Stimulated activated effector memory CD8-positive, alpha-beta T cell treated with anti-CD3 and anti-CD28 coated beads, Interleukin-12 subunit alpha, Interleukin-12 subunit beta, amount 100 ng/mL, for 72 hours (primary cell): ENCODE measurements at regions not wholly inside any gene's neighbourhood (a gene's known extent, or its start where the extent isn't known, plus 50 kb on each side); places are given as distances from the start of the nearest gene placed in this dataset.

Experiments used
- ATAC-seq: fragments of 150-1000 bp; cut with Tn5 transposase; 2 replicates; pipeline ENCODE4 v1.10.0; 2021
- DNase-seq, 2 donors: peaks; one replicate each; pipeline ENCODE4 v3.0.0; 2021 to 2022; ENCODE audit warnings: low spot score in 2 of 2
- H3K27ac Mint-ChIP-seq: one replicate; pipeline ENCODE4 v1.8.0; 2022; ENCODE audit warnings: mild to moderate bottlenecking, mixed read lengths
- H3K36me3 Mint-ChIP-seq: one replicate; pipeline ENCODE4 v1.8.0; 2022; ENCODE audit warnings: mild to moderate bottlenecking, mixed read lengths
- H3K4me1 Mint-ChIP-seq: one replicate; pipeline ENCODE4 v1.8.0; 2022; ENCODE audit warnings: mixed read lengths
- H3K4me3 Mint-ChIP-seq: one replicate; pipeline ENCODE4 v1.8.0; 2022; ENCODE audit warnings: mild to moderate bottlenecking, mixed read lengths
- H3K9me3 Mint-ChIP-seq: one replicate; pipeline ENCODE4 v1.8.0; 2022; ENCODE audit warnings: mixed read lengths

- Mint-ChIP-seq H3K27ac (no peak overlapping the region), H3K9me3 (peaks cover 10% of the 10 kb centered on the region), H3K36me3 (no peaks in the 10 kb centered on the region), H3K4me1 (no peaks in the 10 kb centered on the region), H3K4me3 (no peak overlapping the region)
- no peak for ATAC-seq
- no peak for DNase-seq
Observed at GRCh38 chr7:125773113-125773785, 843.6 kb upstream of the POT1 start.

GRCh38 chr7:125747966-125748365, 818.3 kb upstream of the POT1 start:
- no peaks in the 10 kb centered on the region for H3K4me1 Mint-ChIP-seq
- no peak overlapping the region for H3K27ac Mint-ChIP-seq
- ATAC-seq: no peak
- no peak for DNase-seq
- no peak overlapping the region for H3K4me3 Mint-ChIP-seq
- no peaks in the 10 kb centered on the region for H3K36me3 Mint-ChIP-seq
- peaks cover 16% of the 10 kb centered on the region for H3K9me3 Mint-ChIP-seq

- DNase-seq (no peak), ATAC-seq (no peak)
- Mint-ChIP-seq H3K27ac (no peak overlapping the region), H3K9me3 (peaks cover 22% of the 10 kb centered on the region), H3K4me3 (no peak overlapping the region), H3K36me3 (no peaks in the 10 kb centered on the region), H3K4me1 (no peaks in the 10 kb centered on the region)
Observed at GRCh38 chr7:125746510-125746909, 816.9 kb upstream of the POT1 start.

- peaks cover 10% of the 10 kb centered on the region for H3K9me3 Mint-ChIP-seq
- ATAC-seq: no peak
Observed at GRCh38 chr7:125727215-125727614, 797.6 kb upstream of the POT1 start.

GRCh38 chr7:125695626-125696025, 766.0 kb upstream of the POT1 start:
- H3K4me3 Mint-ChIP-seq: no peak overlapping the region
- H3K36me3 Mint-ChIP-seq: no peaks in the 10 kb centered on the region
- H3K4me1 Mint-ChIP-seq: no peaks in the 10 kb centered on the region
- no peak for ATAC-seq
- no peak overlapping the region for H3K27ac Mint-ChIP-seq
- no peak for DNase-seq
- peaks cover 9% of the 10 kb centered on the region for H3K9me3 Mint-ChIP-seq

More at GRCh38 chr7:125727215-125727614, 797.6 kb upstream of the POT1 start:
- Mint-ChIP-seq H3K4me1 (no peaks in the 10 kb centered on the region), H3K27ac (no peak overlapping the region), H3K4me3 (no peak overlapping the region), H3K36me3 (no peaks in the 10 kb centered on the region)
- DNase-seq: no peak

- Mint-ChIP-seq H3K27ac (no peak overlapping the region), H3K9me3 (peaks cover 17% of the 10 kb centered on the region), H3K4me3 (no peak overlapping the region), H3K4me1 (no peaks in the 10 kb centered on the region), H3K36me3 (no peaks in the 10 kb centered on the region)
- DNase-seq (no peak), ATAC-seq (no peak)
Observed at GRCh38 chr7:125683156-125683555, 753.5 kb upstream of the POT1 start.

- H3K9me3 Mint-ChIP-seq: peaks cover 18% of the 10 kb centered on the region
- no peak overlapping the region for H3K4me3 Mint-ChIP-seq
- H3K4me1 Mint-ChIP-seq: no peaks in the 10 kb centered on the region
- ATAC-seq (no peak), DNase-seq (no peak)
- no peak overlapping the region for H3K27ac Mint-ChIP-seq
- H3K36me3 Mint-ChIP-seq: no peaks in the 10 kb centered on the region
Observed at GRCh38 chr7:125681508-125681907, 751.9 kb upstream of the POT1 start.

- H3K9me3 Mint-ChIP-seq: peaks cover 15% of the 10 kb centered on the region
- no peak for DNase-seq
- no peaks in the 10 kb centered on the region for H3K4me1 Mint-ChIP-seq
- no peak overlapping the region for H3K27ac Mint-ChIP-seq
- H3K36me3 Mint-ChIP-seq: no peaks in the 10 kb centered on the region
- no peak for ATAC-seq
- no peak overlapping the region for H3K4me3 Mint-ChIP-seq
Observed at GRCh38 chr7:125678771-125679170, 749.1 kb upstream of the POT1 start.

GRCh38 chr7:125675640-125676039, 746.0 kb upstream of the POT1 start:
- no peaks in the 10 kb centered on the region for H3K36me3 Mint-ChIP-seq
- DNase-seq (no peak), ATAC-seq (no peak)
- H3K9me3 Mint-ChIP-seq: peaks cover 4% of the 10 kb centered on the region
- H3K4me1 Mint-ChIP-seq: no peaks in the 10 kb centered on the region
- no peak overlapping the region for H3K27ac Mint-ChIP-seq
- no peak overlapping the region for H3K4me3 Mint-ChIP-seq

GRCh38 chr7:125675169-125675568, 745.5 kb upstream of the POT1 start:
- Mint-ChIP-seq H3K27ac (no peak overlapping the region), H3K4me1 (no peaks in the 10 kb centered on the region), H3K4me3 (no peak overlapping the region), H3K9me3 (peaks cover 4% of the 10 kb centered on the region), H3K36me3 (no peaks in the 10 kb centered on the region)
- DNase-seq (no peak), ATAC-seq (no peak)

- no peak overlapping the region for H3K27ac Mint-ChIP-seq
Observed at GRCh38 chr7:125670926-125671572, 741.4 kb upstream of the POT1 start.

GRCh38 chr7:125668321-125668993, 738.8 kb upstream of the POT1 start:
- no peak overlapping the region for H3K4me3 Mint-ChIP-seq
- H3K36me3 Mint-ChIP-seq: no peaks in the 10 kb centered on the region
- ATAC-seq: no peak
- peaks cover 13% of the 10 kb centered on the region for H3K9me3 Mint-ChIP-seq
- H3K27ac Mint-ChIP-seq: no peak overlapping the region
- DNase-seq: no peak
- no peaks in the 10 kb centered on the region for H3K4me1 Mint-ChIP-seq

More at GRCh38 chr7:125670926-125671572, 741.4 kb upstream of the POT1 start:
- Mint-ChIP-seq H3K4me1 (no peaks in the 10 kb centered on the region), H3K4me3 (no peak overlapping the region), H3K36me3 (no peaks in the 10 kb centered on the region), H3K9me3 (peaks cover 11% of the 10 kb centered on the region)
- ATAC-seq: no peak
- DNase-seq: no peak

GRCh38 chr7:125664625-125665024, 735.0 kb upstream of the POT1 start:
- Mint-ChIP-seq H3K4me1 (no peaks in the 10 kb centered on the region), H3K9me3 (peaks cover 25% of the 10 kb centered on the region), H3K36me3 (no peaks in the 10 kb centered on the region), H3K27ac (no peak overlapping the region), H3K4me3 (no peak overlapping the region)
- ATAC-seq (no peak), DNase-seq (no peak)

GRCh38 chr7:125663961-125664360, 734.3 kb upstream of the POT1 start:
- Mint-ChIP-seq H3K36me3 (no peaks in the 10 kb centered on the region), H3K4me1 (no peaks in the 10 kb centered on the region), H3K27ac (no peak overlapping the region), H3K9me3 (peaks cover 22% of the 10 kb centered on the region), H3K4me3 (no peak overlapping the region)
- no peak for ATAC-seq
- no peak for DNase-seq

GRCh38 chr7:125661677-125662076, 732.1 kb upstream of the POT1 start:
- DNase-seq (no peak), ATAC-seq (no peak)
- no peaks in the 10 kb centered on the region for H3K36me3 Mint-ChIP-seq
- no peak overlapping the region for H3K27ac Mint-ChIP-seq
- H3K4me1 Mint-ChIP-seq: no peaks in the 10 kb centered on the region
- H3K9me3 Mint-ChIP-seq: peaks cover 18% of the 10 kb centered on the region
- H3K4me3 Mint-ChIP-seq: no peak overlapping the region

- no peaks in the 10 kb centered on the region for H3K36me3 Mint-ChIP-seq
- H3K4me1 Mint-ChIP-seq: no peaks in the 10 kb centered on the region
- DNase-seq (no peak), ATAC-seq (no peak)
- H3K27ac Mint-ChIP-seq: no peak overlapping the region
- H3K4me3 Mint-ChIP-seq: no peak overlapping the region
- peaks cover 18% of the 10 kb centered on the region for H3K9me3 Mint-ChIP-seq
Observed at GRCh38 chr7:125661006-125661405, 731.4 kb upstream of the POT1 start.
